ENCODE measurements at regions not wholly inside any gene's neighbourhood (a gene's known extent, or its start where the extent isn't known, plus 50 kb on each side); places are given as distances from the start of the nearest gene placed in this dataset.
"Not testable (repeated sequence)": the region's sequence is repeated elsewhere in the genome, so short reads cannot be mapped to it uniquely, and the experiment has no call there.

DNA sequence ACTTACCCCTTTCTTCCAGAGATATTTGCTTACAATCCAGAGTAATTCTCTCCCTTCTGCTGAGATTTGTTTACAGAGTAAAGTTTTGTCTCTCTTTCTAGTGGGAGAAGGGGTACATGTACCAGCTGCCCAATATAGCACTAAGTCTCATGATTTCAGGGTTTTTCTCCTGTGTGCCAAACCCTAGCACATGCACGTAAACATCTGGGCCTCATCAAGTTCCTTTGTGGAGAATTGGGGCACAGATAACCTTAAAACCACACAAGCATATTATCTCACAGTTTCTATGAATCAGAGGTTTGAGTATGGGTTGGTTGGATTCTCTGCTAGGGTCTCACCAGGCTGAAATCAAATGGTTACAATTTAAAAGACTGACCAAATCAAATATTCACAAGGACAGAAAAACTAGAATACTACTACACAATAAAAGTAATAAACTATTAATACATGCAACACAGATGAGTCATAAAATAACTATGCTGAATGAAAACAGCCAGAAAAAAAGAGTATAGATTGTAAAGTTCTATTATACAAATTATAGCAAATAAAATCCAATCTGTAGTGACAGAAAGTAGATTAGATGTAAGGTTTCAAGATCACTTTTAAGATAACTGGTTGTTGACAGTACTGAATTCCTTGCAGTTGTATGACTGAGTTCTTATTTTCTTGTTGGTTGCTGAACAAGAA is 347.4 kb upstream of the PTBP2 start:
- no peak for DNase-seq

DNA sequence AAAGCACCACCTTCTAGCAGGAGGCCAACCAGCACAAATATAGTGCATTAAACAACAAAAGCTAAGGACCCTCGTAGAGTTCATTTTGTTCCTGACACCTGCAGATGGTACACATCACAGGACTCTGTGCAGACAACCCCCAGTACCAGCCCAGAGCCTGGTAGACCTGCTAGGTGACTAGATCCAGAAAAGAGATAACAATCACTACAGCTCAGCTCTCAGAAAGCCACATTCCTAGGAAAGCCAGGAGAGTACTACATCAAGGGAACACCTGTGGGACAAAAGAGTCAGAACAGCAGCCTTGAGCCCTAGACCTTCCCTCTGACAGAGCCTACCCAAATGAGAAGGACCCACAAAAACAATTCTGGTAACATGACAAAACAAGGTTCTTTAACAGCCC is 344.7 kb upstream of the PTBP2 start:
- no peak for DNase-seq

DNA sequence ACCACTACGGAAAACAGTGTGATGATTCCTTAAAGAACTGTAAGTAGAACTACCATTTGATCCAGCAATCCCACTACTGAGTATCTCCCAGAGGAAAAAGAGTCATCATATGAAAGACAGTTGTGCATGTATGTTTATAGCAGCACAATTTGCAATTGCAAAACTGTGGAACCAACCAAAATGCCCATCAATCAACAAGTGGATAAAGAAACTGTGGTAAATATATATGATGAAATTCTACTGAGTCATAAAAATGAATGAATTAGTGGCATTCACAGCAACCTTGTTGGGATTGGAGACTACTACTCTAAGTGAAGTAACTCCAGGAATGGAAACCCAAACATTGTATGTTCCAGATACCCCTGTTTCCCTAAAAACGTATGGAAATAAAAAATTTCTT is 337.0 kb upstream of the PTBP2 start:
- no peak for DNase-seq

DNA sequence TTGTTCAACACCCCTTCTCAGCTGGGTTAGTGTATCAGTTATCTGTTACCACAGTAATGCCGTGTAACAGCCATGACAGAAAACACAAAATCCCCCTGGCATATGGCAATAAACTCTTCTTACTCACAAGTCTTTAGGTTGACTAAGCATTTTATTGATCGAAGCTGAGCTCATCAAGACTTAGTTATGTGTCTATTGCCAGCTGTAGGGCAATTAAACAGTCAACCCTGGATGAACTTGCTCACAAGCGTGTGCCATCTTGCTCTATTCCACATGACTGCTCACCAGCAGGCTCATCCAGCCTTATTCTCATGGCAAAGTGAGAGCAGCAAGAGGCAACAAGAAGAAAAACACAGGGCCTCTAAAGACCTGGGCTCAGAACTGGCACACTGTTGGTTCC is 333.8 kb upstream of the PTBP2 start:
- DNase-seq: no peak

DNA sequence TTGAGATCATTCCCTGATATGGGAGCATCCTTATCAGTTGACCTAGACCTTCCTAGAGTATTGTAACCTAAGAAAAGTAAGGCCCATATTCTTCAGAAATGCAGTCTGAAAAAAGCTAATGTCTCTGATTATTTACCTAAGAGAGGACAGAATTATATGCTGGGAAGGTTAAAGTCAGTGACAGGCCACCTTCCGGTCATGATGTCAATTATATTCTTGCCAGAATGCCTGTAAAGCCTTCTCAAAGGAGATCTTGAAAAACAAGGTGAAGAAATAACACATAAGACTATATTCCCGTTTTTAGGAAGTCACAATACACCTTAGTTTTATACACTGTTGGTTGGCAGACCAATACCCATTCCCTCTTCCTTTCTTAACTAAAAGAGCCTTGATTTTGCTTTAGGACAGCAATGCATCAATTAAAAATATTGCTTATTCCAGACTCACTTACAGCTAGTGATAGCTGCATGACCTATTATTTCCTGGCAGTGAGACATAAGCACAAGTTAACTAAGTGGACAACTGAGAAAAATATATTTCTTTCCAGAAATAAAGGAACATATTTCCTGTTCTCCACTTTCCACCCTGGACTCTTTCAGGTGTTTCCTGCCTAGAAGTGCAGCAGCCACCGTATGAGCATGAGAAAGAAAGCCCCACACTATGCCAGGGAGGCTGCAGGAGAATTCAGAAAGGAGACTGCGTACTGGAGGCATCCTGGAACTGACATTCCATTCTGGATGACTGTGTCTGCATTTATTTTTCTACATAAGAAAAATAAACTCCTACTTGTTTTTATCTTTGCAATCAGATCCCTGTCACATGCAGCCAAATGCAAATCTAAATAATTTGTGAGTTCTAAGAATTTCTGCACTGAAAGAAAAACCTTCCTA is 332.9 kb upstream of the PTBP2 start:
- DNase-seq: no peak

DNA sequence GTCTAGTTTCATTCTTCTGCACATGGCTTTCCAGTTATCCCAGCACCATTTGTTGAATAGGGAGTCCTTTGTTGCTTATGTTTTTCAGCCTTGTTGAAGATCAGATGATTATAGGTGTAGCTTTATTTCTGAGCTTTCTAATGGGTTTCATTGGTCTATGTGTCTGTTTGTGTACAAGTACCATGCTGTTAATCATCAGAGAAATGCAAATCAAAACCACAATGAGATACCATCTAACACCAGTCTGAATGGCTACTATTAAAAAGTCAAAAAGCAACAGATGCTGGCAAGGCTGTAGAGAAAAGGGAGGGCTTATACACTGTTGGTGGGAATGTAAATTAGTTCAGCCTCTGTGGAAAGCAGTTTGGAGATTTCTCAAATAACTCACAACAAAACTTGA is 321.5 kb upstream of the PTBP2 start:
- DNase-seq: no peak

DNA sequence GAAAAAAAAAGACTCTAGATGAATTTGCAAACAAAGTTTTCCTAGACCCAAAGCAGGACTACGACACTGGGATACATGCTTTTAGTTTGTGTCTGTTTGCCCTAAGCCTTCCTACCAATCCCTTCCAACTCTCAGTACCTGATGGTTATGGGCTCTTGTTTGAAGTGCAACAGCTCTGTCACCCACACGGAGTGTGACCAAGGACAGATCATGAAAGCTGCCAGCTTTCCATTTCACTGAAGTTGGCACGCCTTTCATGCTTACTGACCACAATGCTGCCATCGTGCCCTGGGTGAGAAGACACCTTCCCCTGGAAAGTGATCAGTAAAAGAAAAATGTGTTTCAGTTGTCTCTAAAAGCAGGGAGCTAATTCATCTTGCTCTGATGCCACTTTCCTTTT is 312.5 kb upstream of the PTBP2 start:
- DNase-seq: no peak

DNA sequence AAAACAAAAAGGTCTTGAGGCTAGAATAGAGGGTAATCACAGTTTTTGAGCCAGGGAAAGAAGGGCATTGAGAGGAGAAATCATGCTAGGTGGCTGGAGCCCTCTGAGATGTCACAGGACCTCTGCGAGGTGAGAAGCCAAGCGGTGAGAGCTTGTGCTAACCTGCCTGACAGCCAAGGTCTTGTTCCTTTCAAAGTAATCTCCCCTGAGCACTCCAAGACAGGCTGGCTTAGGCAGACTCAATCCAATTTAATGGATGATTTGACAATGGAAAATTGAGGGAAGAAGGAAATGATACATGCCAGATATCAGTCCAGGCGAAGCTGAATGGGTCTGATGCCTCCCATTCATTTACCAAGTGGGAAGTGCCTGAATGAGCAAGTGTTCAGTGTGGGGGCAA is 311.9 kb upstream of the PTBP2 start:
- no peak for DNase-seq

DNA sequence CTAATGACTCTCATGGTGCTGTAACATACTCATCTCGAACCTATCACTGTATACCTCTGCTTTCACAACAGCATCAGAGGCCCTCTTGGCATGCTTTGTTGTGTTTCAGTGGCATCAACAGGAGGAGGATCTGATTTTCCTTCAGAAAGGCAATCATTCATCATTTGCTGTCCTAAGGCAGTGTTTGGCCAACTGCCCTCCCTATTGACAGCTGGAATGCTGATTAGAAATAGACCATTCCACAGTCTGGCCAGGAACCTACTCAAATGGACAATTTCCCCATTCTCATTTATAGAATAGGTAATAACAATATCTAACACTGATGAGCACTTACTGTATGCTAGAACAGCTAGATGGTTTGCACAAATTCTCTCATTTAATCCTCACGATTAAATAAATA is 310.6 kb upstream of the PTBP2 start:
- no peak for DNase-seq

DNA sequence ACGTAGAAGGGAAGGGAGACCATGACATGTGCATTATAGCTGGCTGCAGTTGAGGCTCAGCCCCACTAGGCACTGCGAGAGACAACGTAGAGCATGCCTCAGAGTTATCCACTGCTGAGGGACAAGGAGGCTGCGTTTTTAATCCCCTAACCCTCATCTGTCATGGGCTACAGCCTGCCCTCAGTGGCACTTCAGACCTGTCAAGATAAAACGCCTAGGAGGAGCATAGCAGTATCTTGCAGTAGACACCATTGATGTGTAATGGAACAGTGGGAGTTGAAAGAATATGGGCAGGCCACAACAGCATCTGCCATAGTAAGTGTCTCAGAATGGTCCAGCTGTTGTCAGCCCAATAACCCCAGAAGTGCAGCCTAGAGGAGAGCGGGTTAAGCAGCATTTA is 307.0 kb upstream of the PTBP2 start:
- no peak for DNase-seq

DNA sequence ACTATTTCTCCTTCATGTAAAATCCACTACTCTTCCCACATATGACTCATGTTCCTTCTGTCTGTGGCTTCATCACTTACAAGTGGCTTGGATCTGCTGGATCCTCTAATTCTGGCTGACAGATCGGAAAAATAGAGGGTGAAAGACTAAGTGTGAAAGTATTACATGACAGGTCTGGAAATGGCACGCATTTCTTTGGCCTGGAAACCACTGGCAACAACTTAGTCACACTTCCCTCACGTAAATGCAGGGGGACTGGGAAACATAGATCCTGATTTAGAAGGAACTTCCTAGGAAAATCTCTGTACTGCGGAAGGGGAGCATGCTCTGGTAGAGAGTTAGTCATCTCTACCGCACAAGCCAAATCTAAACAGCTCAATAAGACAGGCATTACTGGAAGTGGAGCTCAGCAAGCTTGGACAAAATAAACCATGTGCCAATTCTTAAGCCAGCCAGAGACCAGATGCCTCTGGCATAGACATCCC is 305.4 kb upstream of the PTBP2 start:
- no peak for DNase-seq

DNA sequence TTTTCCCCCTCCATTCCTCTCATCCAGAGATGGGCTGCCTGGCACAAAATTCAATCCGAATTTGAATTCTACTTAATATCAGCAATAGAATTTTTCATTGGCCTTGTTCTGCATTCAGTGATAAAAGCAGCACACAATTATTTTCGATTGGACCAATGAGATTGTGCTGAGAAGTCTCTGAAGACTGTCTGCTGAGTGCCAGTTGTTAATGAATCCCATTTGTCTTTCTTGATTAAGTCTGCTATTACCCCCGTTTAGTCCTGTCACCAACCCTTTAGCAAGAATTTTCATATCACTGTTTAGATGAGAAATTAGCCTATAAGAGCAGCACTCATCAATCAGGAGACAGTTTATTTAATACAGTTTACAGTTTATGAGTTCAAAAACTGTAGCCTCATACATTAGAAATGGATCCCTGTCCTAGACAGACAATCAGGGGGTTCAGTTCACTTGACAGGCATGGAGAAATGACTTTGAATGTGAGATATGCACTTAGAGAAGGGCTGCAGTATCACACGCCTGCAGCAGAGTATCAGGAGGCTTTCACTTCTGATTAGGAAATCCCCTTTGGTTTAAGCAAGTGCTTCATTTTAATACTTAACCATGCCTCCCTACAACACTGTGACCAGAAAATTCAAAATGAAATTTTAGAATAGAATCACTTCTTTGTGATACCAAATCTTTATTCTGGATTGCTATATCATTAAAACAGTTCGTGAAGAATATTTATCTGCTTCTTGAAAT is 304.7 kb upstream of the PTBP2 start:
- DNase-seq: no peak

DNA sequence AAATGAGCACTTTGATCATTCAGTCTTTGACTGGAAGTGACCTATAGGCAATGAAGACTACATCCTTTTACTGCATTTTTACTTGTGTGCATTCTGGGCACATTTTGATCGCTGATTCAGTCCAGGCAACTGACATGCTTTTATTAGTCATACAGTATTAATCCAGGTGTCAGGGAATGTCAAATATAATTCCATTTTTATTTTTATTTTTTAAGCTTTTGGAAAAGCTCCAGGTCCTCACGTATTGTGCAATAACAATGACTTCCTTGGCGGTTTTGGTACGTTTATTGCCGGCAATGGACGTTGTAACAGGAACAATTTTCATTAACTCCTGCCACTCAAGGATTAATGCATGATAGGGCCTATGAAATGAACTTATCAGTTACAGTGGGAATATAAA is 302.6 kb upstream of the PTBP2 start:
- DNase-seq: no peak

DNA sequence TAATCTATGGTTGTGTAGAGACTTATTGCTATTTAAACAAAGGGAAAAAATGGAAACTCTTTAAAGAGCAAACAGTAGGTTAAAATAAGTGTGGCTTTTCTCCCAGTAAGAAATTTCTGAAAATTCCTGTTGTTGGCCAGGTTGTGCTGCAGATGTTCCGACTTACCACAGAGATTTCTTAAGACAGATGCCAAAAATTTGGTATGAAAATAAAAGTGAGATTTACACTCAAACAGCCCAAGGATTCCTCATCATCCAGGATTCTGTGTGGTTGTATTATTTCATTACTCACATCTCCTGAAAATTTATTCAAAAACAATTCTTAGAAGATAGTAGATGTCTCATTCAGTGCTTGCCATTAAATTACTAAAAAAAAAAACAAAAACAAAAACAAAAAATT is 296.7 kb upstream of the PTBP2 start:
- no peak for DNase-seq

DNA sequence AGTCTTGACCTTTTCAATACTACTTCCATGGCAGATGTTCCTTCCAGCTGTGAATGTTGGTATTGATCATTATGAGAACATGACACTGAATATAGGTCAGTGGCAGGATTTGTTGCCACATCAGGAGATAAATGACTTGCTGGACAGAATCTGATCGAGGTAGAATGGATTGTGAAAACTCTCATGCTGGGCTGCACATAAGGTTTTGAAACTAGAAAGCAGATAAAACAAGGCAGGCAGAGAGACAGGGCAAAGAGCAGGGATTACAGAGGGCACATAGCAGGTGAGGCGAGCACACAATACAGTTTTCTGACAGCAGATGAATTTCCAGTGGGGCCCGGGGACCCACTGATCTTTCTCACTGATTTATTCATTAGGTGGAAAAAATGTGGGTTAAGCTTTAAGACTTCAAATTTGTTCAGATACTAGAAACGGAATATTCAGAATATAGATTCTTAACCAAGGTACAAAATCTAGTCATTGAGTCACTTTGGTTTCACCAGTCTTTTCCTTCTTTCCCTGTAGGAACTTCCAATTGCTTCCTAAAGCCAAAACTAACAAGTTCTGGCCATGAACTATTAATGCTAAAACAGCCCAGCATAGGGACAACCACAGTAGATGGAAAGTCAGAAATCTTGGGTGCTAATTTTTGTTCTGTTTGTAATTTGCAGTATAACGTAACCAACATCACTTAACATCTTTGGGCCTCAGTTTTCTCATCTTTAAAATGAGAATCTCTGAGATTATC is 296.0 kb upstream of the PTBP2 start:
- DNase-seq: no peak

DNA sequence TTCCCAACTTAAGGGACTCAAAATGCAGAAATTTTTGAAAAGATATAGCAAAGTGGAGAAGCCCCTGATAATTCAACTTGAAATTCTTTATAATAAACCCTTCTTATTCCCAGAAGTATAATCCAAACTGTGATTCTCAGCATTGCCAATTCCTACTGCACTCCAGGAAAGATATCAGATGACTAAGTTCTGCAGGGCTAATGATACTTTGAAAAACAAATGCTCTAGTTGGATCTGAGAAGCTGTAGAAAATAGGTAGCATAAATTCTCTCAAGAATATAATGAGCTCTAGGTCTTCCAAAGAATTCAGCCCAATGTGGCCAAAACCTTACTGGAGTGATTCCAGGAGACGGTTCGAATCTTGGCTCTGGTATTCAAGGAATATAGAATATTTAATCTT is 294.0 kb upstream of the PTBP2 start:
- no peak for DNase-seq

DNA sequence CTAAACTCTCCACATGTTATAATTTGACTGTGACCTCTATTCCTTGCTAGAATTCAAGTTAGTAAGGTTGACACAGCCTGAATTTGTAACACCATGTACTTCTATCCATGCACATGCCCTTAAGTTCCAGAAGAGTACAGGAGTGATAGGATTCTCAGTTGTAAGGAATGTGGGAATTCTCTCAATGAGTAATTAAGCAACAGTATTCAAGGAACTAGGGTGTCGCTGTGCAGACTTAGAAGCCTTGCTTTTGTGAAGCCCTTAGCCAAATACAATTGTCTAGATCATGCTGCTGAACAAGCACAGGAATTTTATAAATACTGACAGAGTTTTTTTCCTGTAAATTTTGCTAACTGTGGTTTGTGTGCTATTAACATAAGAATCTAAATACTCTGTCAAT is 276.3 kb upstream of the PTBP2 start:
- DNase-seq: no peak

DNA sequence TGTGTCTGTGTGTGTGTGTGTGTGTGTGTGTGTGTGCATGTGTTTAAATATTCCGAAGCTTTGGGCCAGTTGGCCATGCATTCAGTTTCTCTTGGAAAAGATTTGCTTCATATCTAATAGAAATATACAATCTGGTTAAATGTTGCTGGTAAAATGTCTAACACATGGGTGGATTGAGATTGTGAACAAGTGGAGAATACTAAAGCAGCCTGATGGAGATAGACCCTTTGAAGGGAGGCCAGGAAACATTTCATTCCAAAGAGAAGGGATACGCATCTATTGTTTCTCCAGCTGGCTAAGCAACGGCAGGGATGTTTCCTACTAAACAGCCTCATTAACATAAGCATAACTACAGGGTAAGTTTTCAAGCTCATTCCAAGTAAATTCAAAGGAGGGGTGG is 257.5 kb upstream of the PTBP2 start:
- DNase-seq: no peak

DNA sequence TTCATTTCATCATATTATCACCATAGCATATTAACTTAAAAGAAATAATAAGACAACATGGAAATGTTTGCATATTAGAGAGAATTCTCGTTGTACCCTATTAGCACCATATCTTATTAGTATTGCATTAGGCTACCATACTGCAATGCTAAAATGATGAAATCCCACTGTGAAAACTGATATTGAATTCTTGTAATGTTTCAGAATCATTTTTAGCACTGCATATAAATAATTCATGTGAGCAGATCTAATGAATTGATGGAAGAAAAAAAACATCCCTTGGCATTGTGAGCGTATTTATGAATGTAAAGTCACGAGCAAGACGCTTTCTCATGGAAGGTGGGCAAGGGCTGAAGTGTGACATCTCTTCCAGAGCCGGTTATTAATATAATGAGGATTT is 257.1 kb upstream of the PTBP2 start:
- DNase-seq: no peak

DNA sequence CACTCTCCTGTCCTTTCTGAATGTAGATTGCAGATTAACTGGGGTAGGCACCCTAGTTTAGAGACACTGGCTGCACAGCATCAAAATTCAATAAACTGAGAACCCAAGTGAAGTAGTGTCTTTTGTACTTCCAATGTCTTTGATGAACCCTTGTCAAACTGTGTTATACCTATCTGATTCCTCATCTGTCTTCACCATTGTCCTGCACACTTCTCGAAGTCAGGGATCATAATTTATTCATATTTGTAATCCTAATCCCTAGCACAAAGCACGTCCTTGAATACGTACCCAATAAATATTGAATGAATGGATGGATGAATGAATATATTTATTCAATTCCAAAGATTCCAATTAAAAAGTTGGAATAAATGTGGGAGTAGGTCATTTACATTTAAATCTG is 256.6 kb upstream of the PTBP2 start:
- no peak for DNase-seq

DNA sequence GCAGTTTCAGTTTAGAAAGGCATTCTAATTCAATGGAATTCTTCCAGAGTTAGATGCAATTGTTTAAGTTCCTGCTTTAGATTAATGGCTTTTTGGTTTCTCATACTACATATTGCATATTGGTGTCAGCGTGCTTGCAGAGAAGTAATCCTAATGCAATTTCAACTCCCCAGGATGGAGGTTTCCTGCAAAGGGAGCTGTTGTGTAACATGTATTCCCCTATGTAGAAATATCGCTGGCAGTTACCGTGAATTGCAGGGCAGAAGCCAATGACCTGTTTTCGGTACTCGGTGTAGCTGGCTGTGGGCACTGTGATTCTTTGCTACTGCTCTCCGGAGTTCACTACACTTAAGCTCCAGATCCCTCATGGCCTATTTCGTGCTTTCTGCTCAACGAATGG is 256.1 kb upstream of the PTBP2 start:
- DNase-seq: no peak

DNA sequence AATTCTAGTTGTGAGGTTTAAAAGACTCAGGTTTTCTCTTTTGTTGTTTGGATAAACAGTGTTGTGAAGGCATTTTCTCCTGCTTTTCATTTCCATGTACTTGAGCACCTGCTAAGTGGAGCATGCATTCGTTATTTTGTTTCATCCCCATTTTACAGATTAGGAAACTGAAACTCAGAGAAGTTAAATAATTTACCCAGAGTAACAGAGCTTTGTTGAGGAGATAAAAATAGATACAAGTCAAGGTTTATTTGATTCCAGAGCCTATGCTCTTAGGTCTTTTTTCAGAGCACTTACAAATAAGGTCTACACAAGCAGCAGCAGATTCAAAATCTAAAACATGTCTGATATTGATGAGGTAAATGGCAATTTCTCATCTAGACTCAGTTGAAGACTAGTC is 254.7 kb upstream of the PTBP2 start:
- DNase-seq: no peak

DNA sequence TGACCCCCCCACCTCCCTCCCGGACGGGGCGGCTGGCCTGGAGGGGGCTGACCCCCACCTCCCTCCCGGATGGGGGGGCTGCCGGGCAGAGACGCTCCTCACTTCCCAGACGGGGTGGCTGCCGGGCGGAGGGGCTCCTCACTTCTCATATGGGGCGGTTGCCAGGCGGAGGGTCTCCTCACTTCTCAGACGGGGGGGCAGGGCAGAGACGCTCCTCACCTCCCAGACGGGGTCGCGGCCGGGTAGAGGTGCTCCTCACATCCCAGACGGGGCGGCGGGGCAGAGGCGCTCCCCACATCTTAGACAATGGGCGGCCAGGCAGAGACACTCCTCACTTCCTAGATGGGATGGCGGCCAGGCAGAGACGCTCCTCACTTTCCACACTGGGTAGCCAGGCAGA is 251.9 kb upstream of the PTBP2 start:
- DNase-seq: not testable (repeated sequence)

Measured in NCI-H2081 (cell line).